Naive thymus-derived CD4-positive, alpha-beta T cell (primary cell): ENCODE measurements at regions not wholly inside any gene's neighbourhood (a gene's known extent, or its start where the extent isn't known, plus 50 kb on each side); places are given as distances from the start of the nearest gene placed in this dataset.

Source experiments
- ATAC-seq: fragments of 150-1000 bp; cut with Tn5 transposase; 2 replicates; pipeline ENCODE4 v1.10.0; 2021; ENCODE audit warnings: mild to moderate bottlenecking, moderate library complexity
- CTCF ChIA-PET: fragments of 350-600 bp; sonication (Branson Sonifier 250); formaldehyde crosslinking; loops from one replicate; lab custom pipeline; 2021; ENCODE audit warnings: antibody characterized with exemption; lab: Charles Lee
- POLR2A ChIA-PET: fragments of 350-600 bp; sonication (Branson Sonifier 250); formaldehyde crosslinking; loops from one replicate; lab custom pipeline; 2021; ENCODE audit warnings: antibody characterized with exemption, inconsistent platforms; lab: Charles Lee
- DNase-seq, 9 donors: peaks; one replicate each; pipeline versions ENCODE4 v3.0.0 to v3.0.0-alpha.2; 2020 to 2022; ENCODE audit warnings: mixed read lengths in 1 of 9
- H3K27ac ChIP-seq: one replicate; pipeline ENCODE4 v1.7.0; 2013; ENCODE audit warnings: mild to moderate bottlenecking, low read depth, low read length, moderate library complexity
- H3K27me3 ChIP-seq, 2 donors: one replicate each; pipeline ENCODE4 v1.7.0; 2013; ENCODE audit warnings: low read length in 2 of 2, mild to moderate bottlenecking in 2 of 2, moderate library complexity in 2 of 2; ENCODE audit not compliant: control insufficient read depth in 2 of 2, insufficient read depth in 2 of 2
- H3K36me3 ChIP-seq, 3 experiments: 1 replicate in 2 of 3; 2 replicates in 1 of 3; pipeline ENCODE4 v1.7.0; 2013; ENCODE audit warnings: low read length in 3 of 3, mild to moderate bottlenecking in 3 of 3, moderate library complexity in 1 of 3; ENCODE audit not compliant: insufficient read depth in 3 of 3, control insufficient read depth in 2 of 3
- H3K4me1 ChIP-seq, 2 donors: one replicate each; pipeline ENCODE4 v1.7.0; 2013; ENCODE audit warnings: low read length in 2 of 2, mild to moderate bottlenecking in 2 of 2, moderate library complexity in 1 of 2; ENCODE audit not compliant: control insufficient read depth in 2 of 2, insufficient read depth in 2 of 2
- H3K4me3 ChIP-seq: 2 replicates; pipeline ENCODE4 v1.7.0; 2013; ENCODE audit warnings: mild to moderate bottlenecking, low read length
- H3K9me3 ChIP-seq, 3 experiments: 1 replicate in 2 of 3; 2 replicates in 1 of 3; pipeline ENCODE4 v1.7.0; 2013; ENCODE audit warnings: low read length in 3 of 3; ENCODE audit not compliant: control insufficient read depth in 2 of 3
- H3K27ac Mint-ChIP-seq, 9 donors: one replicate each; pipeline ENCODE4 v1.8.0; 2020 to 2022; ENCODE audit warnings: mixed read lengths in 9 of 9, mild to moderate bottlenecking in 8 of 9, moderate library complexity in 5 of 9, inconsistent platforms in 2 of 9
- H3K27me3 Mint-ChIP-seq, 5 donors: one replicate each; pipeline ENCODE4 v1.8.0; 2021 to 2022; ENCODE audit warnings: mixed read lengths in 5 of 5, mild to moderate bottlenecking in 1 of 5
- H3K36me3 Mint-ChIP-seq, 5 donors: one replicate each; pipeline ENCODE4 v1.8.0; 2020 to 2022; ENCODE audit warnings: mixed read lengths in 5 of 5, mild to moderate bottlenecking in 3 of 5, inconsistent platforms in 1 of 5
- H3K4me1 Mint-ChIP-seq, 7 donors: one replicate each; pipeline ENCODE4 v1.8.0; 2020 to 2022; ENCODE audit warnings: mixed read lengths in 7 of 7, mild to moderate bottlenecking in 3 of 7, inconsistent platforms in 1 of 7
- H3K4me3 Mint-ChIP-seq, 10 donors: one replicate each; pipeline ENCODE4 v1.8.0; 2020 to 2022; ENCODE audit warnings: mild to moderate bottlenecking in 10 of 10, mixed read lengths in 10 of 10, moderate library complexity in 6 of 10, inconsistent platforms in 2 of 10
- H3K9me3 Mint-ChIP-seq, 11 donors: one replicate each; pipeline ENCODE4 v1.8.0; 2020 to 2022; ENCODE audit warnings: mixed read lengths in 11 of 11, mild to moderate bottlenecking in 4 of 11, inconsistent platforms in 1 of 11, moderate library complexity in 1 of 11
- intact Hi-C, 2 donors: fragments of 100-400 bp; cut with micrococcal nuclease; formaldehyde crosslinking; loops; one replicate each; pipeline ENCODE4 v1.15.1; 2023

DNA sequence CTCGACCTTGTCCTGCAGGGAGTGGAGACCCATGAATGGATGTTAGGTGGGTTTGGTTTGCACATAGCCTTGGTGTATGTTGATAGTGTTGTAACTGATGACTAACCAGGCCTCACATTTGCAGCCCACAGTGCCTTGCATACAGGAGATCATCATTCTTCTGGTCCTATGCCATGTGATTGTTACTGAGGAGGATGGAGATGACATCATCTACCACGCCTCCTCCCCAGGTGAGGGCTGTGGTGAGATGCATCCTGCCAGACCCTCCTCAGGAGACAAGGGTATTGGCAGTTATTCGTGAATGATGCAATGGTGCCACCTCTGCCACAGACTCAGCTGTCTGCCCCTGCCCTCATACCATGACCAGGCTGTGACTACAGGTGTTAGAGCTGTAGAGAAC is 1294.1 kb downstream of the UQCRFS1 start:
- Histone ChIP-seq H3K36me3 (no peaks in the 10 kb centered on the region), H3K27me3 (no peaks in the 10 kb centered on the region), H3K4me1 (no peaks in the 10 kb centered on the region), H3K4me3 (no peak overlapping the region), H3K9me3 (no peaks in the 10 kb centered on the region), H3K27ac (no peak overlapping the region)
- Mint-ChIP-seq H3K27me3 (peaks cover 0 to 10% (median 0%) of the 10 kb centered on the region in 5 donors), H3K36me3 (no peaks in the 10 kb centered on the region), H3K9me3 (peaks cover 0 to 7% (median 3%) of the 10 kb centered on the region in 11 donors), H3K4me1 (no peaks in the 10 kb centered on the region), H3K4me3 (no peak overlapping the region), H3K27ac (no peak overlapping the region)
- no peak for DNase-seq
- CTCF ChIA-PET, result no interaction called here
- POLR2A ChIA-PET, result no interaction called here
- ATAC-seq, result no peak
- intact Hi-C loops, result no loop called here

DNA sequence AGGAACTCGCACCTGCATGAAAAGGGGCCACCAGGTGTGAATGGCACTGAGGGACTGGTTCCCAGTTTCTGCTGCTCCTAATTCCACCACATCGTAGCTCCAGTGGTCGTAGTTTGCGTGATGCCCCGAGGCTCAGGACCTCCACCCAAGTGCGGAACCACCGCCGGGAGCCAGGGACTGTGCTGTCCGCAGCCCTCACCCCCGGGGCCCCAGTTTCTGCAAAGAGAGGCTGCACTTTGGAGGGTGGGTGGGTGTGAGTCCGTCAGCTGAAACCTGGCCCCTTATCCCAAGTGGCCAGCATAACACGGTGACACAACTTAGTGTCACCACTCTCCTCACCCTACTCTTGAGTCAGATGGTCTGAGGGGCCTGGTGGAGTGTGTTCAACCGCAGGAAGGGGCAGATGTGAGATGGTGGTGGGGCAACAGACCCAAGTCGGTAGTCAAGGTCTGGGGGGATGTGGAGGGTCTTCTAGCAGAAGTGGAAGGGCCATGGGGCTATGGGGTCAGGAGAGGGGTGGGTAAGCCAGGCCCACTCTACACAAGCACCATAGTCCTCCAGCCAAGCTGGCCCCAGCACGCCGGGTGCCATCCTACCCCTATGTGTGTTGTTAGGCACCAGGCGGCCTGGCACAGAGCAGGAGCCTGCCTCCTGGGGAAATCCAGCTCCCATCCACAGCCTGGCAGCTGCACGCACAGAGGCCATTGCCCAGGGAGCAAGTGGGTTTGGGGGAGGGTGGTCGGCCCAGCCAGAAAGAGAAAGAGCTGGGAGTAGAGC is 1301.6 kb downstream of the UQCRFS1 start:
- H3K4me3 ChIP-seq, result no peak overlapping the region
- no peak for ATAC-seq
- H3K27me3 ChIP-seq, result no peaks in the 10 kb centered on the region
- H3K36me3 ChIP-seq, result no peaks in the 10 kb centered on the region
- no peaks in the 10 kb centered on the region for H3K36me3 Mint-ChIP-seq
- ChIA-PET CTCF (no interaction called here), POLR2A (no interaction called here)
- no peak overlapping the region for H3K27ac ChIP-seq
- DNase-seq, result no peak
- no peaks in the 10 kb centered on the region for H3K9me3 ChIP-seq
- no peaks in the 10 kb centered on the region for H3K27me3 Mint-ChIP-seq
- no peaks in the 10 kb centered on the region for H3K4me1 ChIP-seq
- H3K4me3 Mint-ChIP-seq, result no peak overlapping the region
- H3K4me1 Mint-ChIP-seq, result no peaks in the 10 kb centered on the region
- no peak overlapping the region for H3K27ac Mint-ChIP-seq
- intact Hi-C loops, result no loop called here
- peaks cover 0 to 17% (median 4%) of the 10 kb centered on the region in 11 donors for H3K9me3 Mint-ChIP-seq

DNA sequence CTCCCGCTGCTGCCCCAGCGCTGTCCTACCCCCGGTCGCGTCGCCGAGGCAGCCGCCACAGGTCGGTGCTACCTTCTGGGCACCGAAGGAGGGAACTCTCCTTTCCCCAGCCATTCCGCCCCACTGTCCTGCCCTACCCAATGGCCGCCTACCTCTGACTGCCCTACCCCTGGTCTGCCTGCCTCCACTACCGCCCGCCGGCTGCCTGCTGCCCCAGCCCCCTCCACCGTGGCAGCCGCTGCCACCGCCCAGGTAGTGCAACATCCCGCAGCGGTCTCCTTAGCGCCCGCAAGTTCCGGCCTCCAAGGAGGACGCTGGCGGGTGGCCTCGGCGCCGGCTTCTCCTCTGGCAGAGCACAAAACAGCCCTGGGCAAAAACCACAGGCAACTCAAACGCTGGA is 1303.1 kb downstream of the UQCRFS1 start:
- Histone ChIP-seq H3K4me3 (no peak overlapping the region), H3K27ac (no peak overlapping the region), H3K27me3 (no peaks in the 10 kb centered on the region), H3K4me1 (no peaks in the 10 kb centered on the region), H3K36me3 (no peaks in the 10 kb centered on the region), H3K9me3 (no peaks in the 10 kb centered on the region)
- ATAC-seq (no peak), DNase-seq (no peak)
- ChIA-PET CTCF (no interaction called here), POLR2A (no interaction called here)
- Mint-ChIP-seq H3K27me3 (no peaks in the 10 kb centered on the region), H3K36me3 (no peaks in the 10 kb centered on the region), H3K4me1 (no peaks in the 10 kb centered on the region), H3K27ac (no peak overlapping the region), H3K9me3 (peaks cover 0 to 17% (median 4%) of the 10 kb centered on the region in 11 donors), H3K4me3 (no peak overlapping the region)
- intact Hi-C loops, result no loop called here

DNA sequence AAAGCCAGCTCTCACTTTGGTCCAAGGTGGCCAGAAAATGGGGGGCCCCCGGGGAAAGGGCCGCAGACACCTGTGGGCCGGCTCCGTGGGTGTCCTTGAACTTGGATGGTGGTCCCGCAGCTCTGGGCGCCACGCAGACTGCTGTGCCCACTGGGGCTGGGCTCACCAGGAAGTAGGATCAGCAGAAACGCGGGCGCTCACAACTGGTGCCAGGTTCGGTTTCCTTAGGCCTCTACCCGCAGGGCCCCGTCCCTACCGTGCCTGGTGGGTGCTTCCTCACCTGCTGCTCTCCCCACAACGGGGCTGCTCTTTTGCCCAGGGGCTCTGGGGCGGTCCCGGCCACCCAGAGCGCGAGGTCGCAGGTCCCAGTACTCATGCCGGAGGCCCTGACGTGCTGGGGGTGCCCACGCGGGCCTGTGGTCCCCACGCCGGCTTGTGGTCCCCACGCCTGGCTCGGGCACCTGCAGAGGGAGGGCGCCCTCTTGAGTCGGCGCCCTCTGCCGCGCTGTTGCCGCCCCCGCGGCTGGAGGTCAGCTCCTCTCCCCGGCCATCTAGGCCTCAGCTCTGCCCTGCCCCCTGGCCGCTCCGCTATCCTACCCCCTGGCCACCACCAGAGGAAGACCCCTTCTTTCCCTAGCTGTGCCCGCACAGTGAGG is 1303.6 kb downstream of the UQCRFS1 start:
- CTCF ChIA-PET, result no interaction called here
- no peak overlapping the region for H3K4me3 Mint-ChIP-seq
- H3K36me3 ChIP-seq, result no peaks in the 10 kb centered on the region

DNA sequence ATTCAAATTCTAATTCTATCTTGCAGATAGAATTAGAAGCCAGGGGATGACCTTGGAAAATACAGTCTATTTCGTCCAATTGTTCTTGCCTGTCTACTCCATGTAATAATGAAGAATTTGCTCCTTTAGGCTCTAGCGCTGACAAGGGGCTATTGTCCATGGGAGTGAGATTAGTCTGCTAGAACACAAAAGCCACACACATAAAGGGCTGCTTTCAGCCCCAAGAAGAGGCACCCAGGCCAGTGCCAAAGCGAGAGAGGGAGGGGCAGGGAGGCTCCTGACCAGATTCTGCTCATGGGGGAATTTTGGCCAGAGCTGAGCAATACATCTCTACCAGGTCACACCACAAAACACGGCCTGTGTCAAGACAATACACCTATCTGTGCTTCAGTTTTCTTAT is 1306.9 kb downstream of the UQCRFS1 start:
- Mint-ChIP-seq H3K4me1 (no peaks in the 10 kb centered on the region), H3K36me3 (no peaks in the 10 kb centered on the region), H3K4me3 (no peak overlapping the region), H3K27ac (no peak overlapping the region), H3K27me3 (no peaks in the 10 kb centered on the region), H3K9me3 (peaks cover 0 to 14% (median 3%) of the 10 kb centered on the region in 11 donors)
- ATAC-seq (no peak), DNase-seq (no peak)
- no peaks in the 10 kb centered on the region for H3K27me3 ChIP-seq
- no peaks in the 10 kb centered on the region for H3K36me3 ChIP-seq
- no peaks in the 10 kb centered on the region for H3K4me1 ChIP-seq
- no peaks in the 10 kb centered on the region for H3K9me3 ChIP-seq
- CTCF ChIA-PET, result no interaction called here
- H3K4me3 ChIP-seq, result no peak overlapping the region
- no peak overlapping the region for H3K27ac ChIP-seq
- POLR2A ChIA-PET, result no interaction called here
- intact Hi-C loops, result no loop called here

More for the DNA sequence above, 1303.6 kb downstream of the UQCRFS1 start:
- Histone ChIP-seq H3K27ac (no peak overlapping the region), H3K4me1 (no peaks in the 10 kb centered on the region), H3K4me3 (no peak overlapping the region), H3K9me3 (no peaks in the 10 kb centered on the region), H3K27me3 (no peaks in the 10 kb centered on the region)
- no peaks in the 10 kb centered on the region for H3K4me1 Mint-ChIP-seq
- POLR2A ChIA-PET, result no interaction called here
- peaks cover 0 to 17% (median 4%) of the 10 kb centered on the region in 11 donors for H3K9me3 Mint-ChIP-seq
- ATAC-seq, result no peak
- H3K27me3 Mint-ChIP-seq, result no peaks in the 10 kb centered on the region
- no peaks in the 10 kb centered on the region for H3K36me3 Mint-ChIP-seq
- DNase-seq, result no peak
- intact Hi-C loops, result no loop called here
- no peak overlapping the region for H3K27ac Mint-ChIP-seq

DNA sequence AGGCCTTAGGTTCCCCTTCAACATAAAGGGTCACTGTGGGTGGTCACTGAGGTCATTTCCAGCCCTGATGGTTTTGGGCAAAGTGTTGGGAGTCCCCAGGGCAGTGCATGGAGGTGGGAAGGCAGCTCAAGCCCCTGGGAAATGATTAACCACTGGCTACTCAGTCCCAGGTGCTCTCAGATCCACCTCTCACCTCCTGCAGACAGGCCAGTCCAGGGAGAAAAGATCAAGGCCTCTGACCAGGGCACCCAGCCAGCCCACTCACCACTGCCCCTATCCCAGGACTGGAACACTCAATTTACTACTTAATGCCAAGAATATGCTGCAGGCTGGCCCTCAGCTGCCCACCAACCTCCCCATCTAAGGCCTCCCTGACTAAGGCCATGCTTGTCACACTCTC is 1307.9 kb downstream of the UQCRFS1 start:
- intact Hi-C loops, result no loop called here
- no peak overlapping the region for H3K27ac ChIP-seq
- H3K27me3 Mint-ChIP-seq, result no peaks in the 10 kb centered on the region
- ATAC-seq (no peak), DNase-seq (no peak)
- CTCF ChIA-PET, result no interaction called here
- POLR2A ChIA-PET, result no interaction called here
- H3K27me3 ChIP-seq, result no peaks in the 10 kb centered on the region
- H3K9me3 Mint-ChIP-seq, result peaks cover 0 to 15% (median 4%) of the 10 kb centered on the region in 11 donors
- no peaks in the 10 kb centered on the region for H3K36me3 Mint-ChIP-seq
- no peak overlapping the region for H3K4me3 Mint-ChIP-seq
- no peaks in the 10 kb centered on the region for H3K36me3 ChIP-seq
- H3K9me3 ChIP-seq, result no peaks in the 10 kb centered on the region
- H3K27ac Mint-ChIP-seq, result no peak overlapping the region
- H3K4me1 ChIP-seq, result no peaks in the 10 kb centered on the region
- no peaks in the 10 kb centered on the region for H3K4me1 Mint-ChIP-seq
- no peak overlapping the region for H3K4me3 ChIP-seq

DNA sequence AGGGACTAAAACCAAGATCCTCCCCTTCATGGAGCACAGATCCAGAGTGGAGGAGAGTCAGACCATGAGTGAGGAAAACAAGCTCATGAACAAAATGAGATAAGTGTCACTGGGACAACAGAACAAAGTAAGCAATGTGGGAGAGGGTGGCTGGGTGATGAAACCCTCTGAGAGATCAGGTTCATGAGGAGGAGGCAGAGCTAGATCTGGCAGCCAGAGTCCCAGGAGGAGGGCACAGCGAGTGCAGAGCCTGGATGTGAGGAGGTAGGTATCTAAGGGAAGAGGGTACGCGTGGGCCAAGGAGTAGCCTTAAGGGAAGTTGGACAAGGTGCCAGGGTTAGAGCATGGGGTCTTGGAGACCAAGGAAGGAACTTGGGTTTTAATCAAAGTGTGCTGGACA is 1311.9 kb downstream of the UQCRFS1 start:
- POLR2A ChIA-PET, result no interaction called here
- no peak overlapping the region for H3K4me3 ChIP-seq
- Mint-ChIP-seq H3K9me3 (peaks cover 0 to 12% (median 5%) of the 10 kb centered on the region in 11 donors), H3K27me3 (no peaks in the 10 kb centered on the region), H3K4me3 (no peak overlapping the region), H3K4me1 (no peaks in the 10 kb centered on the region), H3K36me3 (no peaks in the 10 kb centered on the region), H3K27ac (no peak overlapping the region)
- DNase-seq, result no peak
- H3K27ac ChIP-seq, result no peak overlapping the region
- H3K4me1 ChIP-seq, result no peaks in the 10 kb centered on the region
- ATAC-seq, result no peak
- no peaks in the 10 kb centered on the region for H3K36me3 ChIP-seq
- H3K9me3 ChIP-seq, result no peaks in the 10 kb centered on the region
- CTCF ChIA-PET, result no interaction called here
- intact Hi-C loops, result no loop called here
- no peaks in the 10 kb centered on the region for H3K27me3 ChIP-seq
